GM23338 (cell line): ENCODE measurements at regions not wholly inside any gene's neighbourhood (a gene's known extent, or its start where the extent isn't known, plus 50 kb on each side); places are given as distances from the start of the nearest gene placed in this dataset.

Experiments used
- ATAC-seq: fragments of 200-7000 bp; cut with Tn5 transposase; 3 replicates; pipeline ENCODE4 v1.9.1; 2020
- DNase-seq: peaks from one replicate; pipeline ENCODE4 v3.0.0-alpha.2; 2015; ENCODE audit warnings: low spot score
- H2AFZ ChIP-seq: fragments of 200-600 bp; sonication (generic); 2 replicates; pipeline ENCODE4 v1.8.0; 2016; ENCODE audit warnings: antibody characterized with exemption, mild to moderate bottlenecking, moderate library complexity
- H3F3A ChIP-seq: fragments of 200-600 bp; sonication (generic); replicated peaks from 2 replicates; pipeline ENCODE4 v1.8.0; 2017; ENCODE audit warnings: antibody characterized with exemption, mixed run types, low read depth
- H3K27ac ChIP-seq: fragments of 200-600 bp; sonication (generic); 2 replicates; pipeline ENCODE4 v1.6.1; 2016; ENCODE audit warnings: low read depth
- H3K27me3 ChIP-seq: fragments of 200-600 bp; sonication (generic); 2 replicates; pipeline ENCODE4 v1.8.0; 2016; ENCODE audit warnings: mild to moderate bottlenecking, mixed run types, moderate library complexity; ENCODE audit not compliant: insufficient read depth
- H3K36me3 ChIP-seq: fragments of 200-600 bp; sonication (generic); 2 replicates; pipeline ENCODE4 v1.8.0; 2016; ENCODE audit warnings: mild to moderate bottlenecking; ENCODE audit not compliant: insufficient read depth
- H3K4me1 ChIP-seq: fragments of 200-600 bp; sonication (generic); 2 replicates; pipeline ENCODE4 v1.8.0; 2016; ENCODE audit warnings: mild to moderate bottlenecking, moderate library complexity; ENCODE audit not compliant: insufficient read depth
- H3K4me2 ChIP-seq: fragments of 200-600 bp; sonication (generic); 2 replicates; pipeline ENCODE4 v1.7.1; 2017; ENCODE audit warnings: mixed run types
- H3K4me3 ChIP-seq: fragments of 200-600 bp; sonication (generic); 2 replicates; pipeline ENCODE4 v1.6.1; 2016; ENCODE audit warnings: mixed run types
- H3K79me2 ChIP-seq: fragments of 200-600 bp; sonication (generic); replicated peaks from 2 replicates; pipeline ENCODE4 v1.8.0; 2017; ENCODE audit warnings: mild to moderate bottlenecking; ENCODE audit not compliant: insufficient read depth
- H3K9me2 ChIP-seq: fragments of 200-600 bp; sonication (generic); 2 replicates; pipeline ENCODE4 v1.8.0; 2017; ENCODE audit not compliant: insufficient read depth
- H4K20me1 ChIP-seq: fragments of 200-600 bp; sonication (generic); replicated peaks from 2 replicates; pipeline ENCODE4 v1.8.0; 2017; ENCODE audit warnings: mild to moderate bottlenecking; ENCODE audit not compliant: insufficient read depth
- H3K27ac Mint-ChIP-seq: 2 replicates; pipeline ENCODE4 v1.8.0; 2020; ENCODE audit warnings: inconsistent platforms, mild to moderate bottlenecking, moderate library complexity, mixed read lengths
- H3K27me3 Mint-ChIP-seq: 3 replicates; pipeline ENCODE4 v1.8.0; 2022; ENCODE audit warnings: low read depth, mild to moderate bottlenecking, moderate library complexity, mixed read lengths, inconsistent platforms; ENCODE audit not compliant: insufficient read depth, poor library complexity
- H3K36me3 Mint-ChIP-seq: 3 replicates; pipeline ENCODE4 v1.8.0; 2021; ENCODE audit warnings: low read depth, mild to moderate bottlenecking, inconsistent platforms, moderate library complexity, mixed read lengths
- H3K4me1 Mint-ChIP-seq: 3 replicates; pipeline ENCODE4 v1.8.0; 2020; ENCODE audit warnings: mild to moderate bottlenecking, inconsistent platforms, mixed read lengths
- H3K4me3 Mint-ChIP-seq: 3 replicates; pipeline ENCODE4 v1.8.0; 2021; ENCODE audit warnings: moderate library complexity, mild to moderate bottlenecking, inconsistent platforms, mixed read lengths
- H3K9me3 Mint-ChIP-seq: 3 replicates; pipeline ENCODE4 v1.8.0; 2020; ENCODE audit warnings: moderate library complexity, mild to moderate bottlenecking, inconsistent platforms, mixed read lengths
- CREB1 ChIP-seq: fragments of 250-450 bp; sonication (Bioruptor Pico); IDR thresholded peaks from 2 replicates; pipeline ENCODE4 v1.5.0; 2020; ENCODE audit warnings: low read depth, mild to moderate bottlenecking, moderate library complexity
- EZH2 ChIP-seq: fragments of 200-600 bp; sonication (generic); IDR thresholded peaks from one replicate; pipeline ENCODE4 v1.8.0; 2017; ENCODE audit warnings: antibody characterized with exemption, mild to moderate bottlenecking, low read depth; ENCODE audit not compliant: unreplicated experiment
- EZH2phosphoT487 ChIP-seq: fragments of 200-600 bp; sonication (generic); IDR thresholded peaks from one replicate; pipeline ENCODE4 v1.8.1; 2018; ENCODE audit warnings: antibody characterized with exemption; ENCODE audit not compliant: unreplicated experiment
- JUNB ChIP-seq: IDR thresholded peaks from one replicate; pipeline ENCODE4 v1.6.1; 2016; ENCODE audit warnings: antibody characterized with exemption; ENCODE audit not compliant: unreplicated experiment
- NANOG ChIP-seq: IDR thresholded peaks from 2 replicates; pipeline ENCODE4 v1.6.1; 2016; ENCODE audit warnings: antibody characterized with exemption, borderline replicate concordance
- POLR2AphosphoS5 ChIP-seq: IDR thresholded peaks from 2 replicates; pipeline ENCODE4 v1.6.1; 2016; ENCODE audit warnings: antibody characterized with exemption, low read depth
- STAT1 ChIP-seq: IDR thresholded peaks from one replicate; pipeline ENCODE4 v1.6.1; 2016; ENCODE audit warnings: antibody characterized with exemption; ENCODE audit not compliant: unreplicated experiment
- ZNF114 ChIP-seq: fragments of 250-450 bp; sonication (Bioruptor Pico); IDR thresholded peaks from 2 replicates; pipeline ENCODE4 v1.5.0; 2020; ENCODE audit warnings: mild to moderate bottlenecking, moderate library complexity
- ZNF331 ChIP-seq: fragments of 250-450 bp; sonication (Bioruptor Pico); IDR thresholded peaks from 2 replicates; pipeline ENCODE4 v1.5.0; 2020; ENCODE audit warnings: low read depth, mild to moderate bottlenecking, moderate library complexity
- TF ChIP-seq, protein P1 (sequence below): fragments of 250-450 bp; sonication (Bioruptor Pico); IDR thresholded peaks from 2 replicates; pipeline ENCODE4 v1.5.0; 2020; ENCODE audit warnings: mild to moderate bottlenecking, moderate library complexity
- TF ChIP-seq, protein P2 (sequence below): IDR thresholded peaks from 2 replicates; pipeline ENCODE4 v1.6.1; 2016; ENCODE audit warnings: antibody characterized with exemption
- TF ChIP-seq, protein P3 (sequence below): IDR thresholded peaks from one replicate; pipeline ENCODE4 v1.6.1; 2018; ENCODE audit warnings: antibody characterized with exemption; ENCODE audit not compliant: unreplicated experiment
- TF ChIP-seq, protein P4 (sequence below), 2 experiments: fragments of 200-600 bp in 1 of 2; sonication (generic) in 1 of 2; conservative IDR thresholded peaks; 2 replicates each; pipeline versions ENCODE4 v1.5.1 to v1.6.1; 2016 to 2017; ENCODE audit warnings: antibody characterized with exemption in 2 of 2, low read depth in 2 of 2, mild to moderate bottlenecking in 2 of 2, moderate library complexity in 1 of 2

DNA sequence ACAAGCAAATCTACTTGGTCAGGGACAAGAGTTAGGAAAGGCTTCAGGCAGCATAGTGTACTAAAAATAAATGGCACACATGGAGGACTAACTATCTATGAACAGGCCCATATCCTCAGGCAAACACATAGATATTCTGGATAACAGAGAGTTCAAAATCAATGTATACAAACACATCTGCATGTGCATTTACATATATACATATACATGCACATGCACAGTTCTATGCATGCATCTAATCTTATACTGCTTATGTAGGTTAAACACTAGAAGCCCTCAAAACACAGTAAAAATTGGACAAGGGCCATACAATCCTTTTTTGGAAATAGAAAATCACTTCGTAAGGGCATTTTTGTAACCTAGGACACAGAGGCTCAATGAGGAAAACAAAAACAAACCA lies 458.0 kb upstream of the CXorf51B start:
- Mint-ChIP-seq H3K9me3 (peaks cover 43% of the 10 kb centered on the region), H3K4me3 (no peak overlapping the region), H3K4me1 (no peaks in the 10 kb centered on the region), H3K27ac (no peak overlapping the region), H3K27me3 (no peaks in the 10 kb centered on the region), H3K36me3 (no peaks in the 10 kb centered on the region)
- ATAC-seq (no peak), DNase-seq (no peak)
- Histone ChIP-seq H3K9me2 (no peaks in the 10 kb centered on the region), H3K4me1 (no peaks in the 10 kb centered on the region), H4K20me1 (no peaks in the 10 kb centered on the region), H3K4me3 (no peak overlapping the region), H3K79me2 (no peaks in the 10 kb centered on the region), H3K27ac (no peak overlapping the region), H3K4me2 (no peak overlapping the region), H3F3A (no peaks in the 10 kb centered on the region), H2AFZ (no peak overlapping the region), H3K27me3 (no peaks in the 10 kb centered on the region), H3K36me3 (no peaks in the 10 kb centered on the region)
- TF ChIP-seq, protein P1, sequence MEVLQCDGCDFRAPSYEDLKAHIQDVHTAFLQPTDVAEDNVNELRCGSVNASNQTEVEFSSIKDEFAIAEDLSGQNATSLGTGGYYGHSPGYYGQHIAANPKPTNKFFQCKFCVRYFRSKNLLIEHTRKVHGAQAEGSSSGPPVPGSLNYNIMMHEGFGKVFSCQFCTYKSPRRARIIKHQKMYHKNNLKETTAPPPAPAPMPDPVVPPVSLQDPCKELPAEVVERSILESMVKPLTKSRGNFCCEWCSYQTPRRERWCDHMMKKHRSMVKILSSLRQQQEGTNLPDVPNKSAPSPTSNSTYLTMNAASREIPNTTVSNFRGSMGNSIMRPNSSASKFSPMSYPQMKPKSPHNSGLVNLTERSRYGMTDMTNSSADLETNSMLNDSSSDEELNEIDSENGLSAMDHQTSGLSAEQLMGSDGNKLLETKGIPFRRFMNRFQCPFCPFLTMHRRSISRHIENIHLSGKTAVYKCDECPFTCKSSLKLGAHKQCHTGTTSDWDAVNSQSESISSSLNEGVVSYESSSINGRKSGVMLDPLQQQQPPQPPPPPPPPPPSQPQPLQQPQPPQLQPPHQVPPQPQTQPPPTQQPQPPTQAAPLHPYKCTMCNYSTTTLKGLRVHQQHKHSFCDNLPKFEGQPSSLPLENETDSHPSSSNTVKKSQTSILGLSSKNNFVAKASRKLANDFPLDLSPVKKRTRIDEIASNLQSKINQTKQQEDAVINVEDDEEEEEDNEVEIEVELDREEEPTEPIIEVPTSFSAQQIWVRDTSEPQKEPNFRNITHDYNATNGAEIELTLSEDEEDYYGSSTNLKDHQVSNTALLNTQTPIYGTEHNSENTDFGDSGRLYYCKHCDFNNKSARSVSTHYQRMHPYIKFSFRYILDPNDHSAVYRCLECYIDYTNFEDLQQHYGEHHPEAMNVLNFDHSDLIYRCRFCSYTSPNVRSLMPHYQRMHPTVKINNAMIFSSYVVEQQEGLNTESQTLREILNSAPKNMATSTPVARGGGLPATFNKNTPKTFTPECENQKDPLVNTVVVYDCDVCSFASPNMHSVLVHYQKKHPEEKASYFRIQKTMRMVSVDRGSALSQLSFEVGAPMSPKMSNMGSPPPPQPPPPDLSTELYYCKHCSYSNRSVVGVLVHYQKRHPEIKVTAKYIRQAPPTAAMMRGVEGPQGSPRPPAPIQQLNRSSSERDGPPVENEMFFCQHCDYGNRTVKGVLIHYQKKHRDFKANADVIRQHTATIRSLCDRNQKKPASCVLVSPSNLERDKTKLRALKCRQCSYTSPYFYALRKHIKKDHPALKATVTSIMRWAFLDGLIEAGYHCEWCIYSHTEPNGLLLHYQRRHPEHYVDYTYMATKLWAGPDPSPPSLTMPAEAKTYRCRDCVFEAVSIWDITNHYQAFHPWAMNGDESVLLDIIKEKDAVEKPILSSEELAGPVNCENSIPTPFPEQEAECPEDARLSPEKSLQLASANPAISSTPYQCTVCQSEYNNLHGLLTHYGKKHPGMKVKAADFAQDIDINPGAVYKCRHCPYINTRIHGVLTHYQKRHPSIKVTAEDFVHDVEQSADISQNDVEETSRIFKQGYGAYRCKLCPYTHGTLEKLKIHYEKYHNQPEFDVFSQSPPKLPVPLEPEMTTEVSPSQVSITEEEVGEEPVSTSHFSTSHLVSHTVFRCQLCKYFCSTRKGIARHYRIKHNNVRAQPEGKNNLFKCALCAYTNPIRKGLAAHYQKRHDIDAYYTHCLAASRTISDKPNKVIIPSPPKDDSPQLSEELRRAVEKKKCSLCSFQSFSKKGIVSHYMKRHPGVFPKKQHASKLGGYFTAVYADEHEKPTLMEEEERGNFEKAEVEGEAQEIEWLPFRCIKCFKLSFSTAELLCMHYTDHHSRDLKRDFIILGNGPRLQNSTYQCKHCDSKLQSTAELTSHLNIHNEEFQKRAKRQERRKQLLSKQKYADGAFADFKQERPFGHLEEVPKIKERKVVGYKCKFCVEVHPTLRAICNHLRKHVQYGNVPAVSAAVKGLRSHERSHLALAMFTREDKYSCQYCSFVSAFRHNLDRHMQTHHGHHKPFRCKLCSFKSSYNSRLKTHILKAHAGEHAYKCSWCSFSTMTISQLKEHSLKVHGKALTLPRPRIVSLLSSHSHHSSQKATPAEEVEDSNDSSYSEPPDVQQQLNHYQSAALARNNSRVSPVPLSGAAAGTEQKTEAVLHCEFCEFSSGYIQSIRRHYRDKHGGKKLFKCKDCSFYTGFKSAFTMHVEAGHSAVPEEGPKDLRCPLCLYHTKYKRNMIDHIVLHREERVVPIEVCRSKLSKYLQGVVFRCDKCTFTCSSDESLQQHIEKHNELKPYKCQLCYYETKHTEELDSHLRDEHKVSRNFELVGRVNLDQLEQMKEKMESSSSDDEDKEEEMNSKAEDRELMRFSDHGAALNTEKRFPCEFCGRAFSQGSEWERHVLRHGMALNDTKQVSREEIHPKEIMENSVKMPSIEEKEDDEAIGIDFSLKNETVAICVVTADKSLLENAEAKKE (CRISPR knock-in tag): no peak
- TF ChIP-seq ZNF114 (CRISPR knock-in tag): no peak
- TF ChIP-seq, protein P2, sequence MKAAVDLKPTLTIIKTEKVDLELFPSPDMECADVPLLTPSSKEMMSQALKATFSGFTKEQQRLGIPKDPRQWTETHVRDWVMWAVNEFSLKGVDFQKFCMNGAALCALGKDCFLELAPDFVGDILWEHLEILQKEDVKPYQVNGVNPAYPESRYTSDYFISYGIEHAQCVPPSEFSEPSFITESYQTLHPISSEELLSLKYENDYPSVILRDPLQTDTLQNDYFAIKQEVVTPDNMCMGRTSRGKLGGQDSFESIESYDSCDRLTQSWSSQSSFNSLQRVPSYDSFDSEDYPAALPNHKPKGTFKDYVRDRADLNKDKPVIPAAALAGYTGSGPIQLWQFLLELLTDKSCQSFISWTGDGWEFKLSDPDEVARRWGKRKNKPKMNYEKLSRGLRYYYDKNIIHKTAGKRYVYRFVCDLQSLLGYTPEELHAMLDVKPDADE: no peak
- TF ChIP-seq, protein P3, sequence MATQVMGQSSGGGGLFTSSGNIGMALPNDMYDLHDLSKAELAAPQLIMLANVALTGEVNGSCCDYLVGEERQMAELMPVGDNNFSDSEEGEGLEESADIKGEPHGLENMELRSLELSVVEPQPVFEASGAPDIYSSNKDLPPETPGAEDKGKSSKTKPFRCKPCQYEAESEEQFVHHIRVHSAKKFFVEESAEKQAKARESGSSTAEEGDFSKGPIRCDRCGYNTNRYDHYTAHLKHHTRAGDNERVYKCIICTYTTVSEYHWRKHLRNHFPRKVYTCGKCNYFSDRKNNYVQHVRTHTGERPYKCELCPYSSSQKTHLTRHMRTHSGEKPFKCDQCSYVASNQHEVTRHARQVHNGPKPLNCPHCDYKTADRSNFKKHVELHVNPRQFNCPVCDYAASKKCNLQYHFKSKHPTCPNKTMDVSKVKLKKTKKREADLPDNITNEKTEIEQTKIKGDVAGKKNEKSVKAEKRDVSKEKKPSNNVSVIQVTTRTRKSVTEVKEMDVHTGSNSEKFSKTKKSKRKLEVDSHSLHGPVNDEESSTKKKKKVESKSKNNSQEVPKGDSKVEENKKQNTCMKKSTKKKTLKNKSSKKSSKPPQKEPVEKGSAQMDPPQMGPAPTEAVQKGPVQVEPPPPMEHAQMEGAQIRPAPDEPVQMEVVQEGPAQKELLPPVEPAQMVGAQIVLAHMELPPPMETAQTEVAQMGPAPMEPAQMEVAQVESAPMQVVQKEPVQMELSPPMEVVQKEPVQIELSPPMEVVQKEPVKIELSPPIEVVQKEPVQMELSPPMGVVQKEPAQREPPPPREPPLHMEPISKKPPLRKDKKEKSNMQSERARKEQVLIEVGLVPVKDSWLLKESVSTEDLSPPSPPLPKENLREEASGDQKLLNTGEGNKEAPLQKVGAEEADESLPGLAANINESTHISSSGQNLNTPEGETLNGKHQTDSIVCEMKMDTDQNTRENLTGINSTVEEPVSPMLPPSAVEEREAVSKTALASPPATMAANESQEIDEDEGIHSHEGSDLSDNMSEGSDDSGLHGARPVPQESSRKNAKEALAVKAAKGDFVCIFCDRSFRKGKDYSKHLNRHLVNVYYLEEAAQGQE: no peak
- TF ChIP-seq ZNF331 (CRISPR knock-in tag): no peak
- TF ChIP-seq EZH2: no peak
- no peak for TF ChIP-seq CREB1 (CRISPR knock-in tag)
- no peak for TF ChIP-seq NANOG
- TF ChIP-seq EZH2phosphoT487: no peak
- no peak for TF ChIP-seq JUNB
- TF ChIP-seq POLR2AphosphoS5: no peak
- TF ChIP-seq, protein P4, sequence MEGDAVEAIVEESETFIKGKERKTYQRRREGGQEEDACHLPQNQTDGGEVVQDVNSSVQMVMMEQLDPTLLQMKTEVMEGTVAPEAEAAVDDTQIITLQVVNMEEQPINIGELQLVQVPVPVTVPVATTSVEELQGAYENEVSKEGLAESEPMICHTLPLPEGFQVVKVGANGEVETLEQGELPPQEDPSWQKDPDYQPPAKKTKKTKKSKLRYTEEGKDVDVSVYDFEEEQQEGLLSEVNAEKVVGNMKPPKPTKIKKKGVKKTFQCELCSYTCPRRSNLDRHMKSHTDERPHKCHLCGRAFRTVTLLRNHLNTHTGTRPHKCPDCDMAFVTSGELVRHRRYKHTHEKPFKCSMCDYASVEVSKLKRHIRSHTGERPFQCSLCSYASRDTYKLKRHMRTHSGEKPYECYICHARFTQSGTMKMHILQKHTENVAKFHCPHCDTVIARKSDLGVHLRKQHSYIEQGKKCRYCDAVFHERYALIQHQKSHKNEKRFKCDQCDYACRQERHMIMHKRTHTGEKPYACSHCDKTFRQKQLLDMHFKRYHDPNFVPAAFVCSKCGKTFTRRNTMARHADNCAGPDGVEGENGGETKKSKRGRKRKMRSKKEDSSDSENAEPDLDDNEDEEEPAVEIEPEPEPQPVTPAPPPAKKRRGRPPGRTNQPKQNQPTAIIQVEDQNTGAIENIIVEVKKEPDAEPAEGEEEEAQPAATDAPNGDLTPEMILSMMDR (conservative IDR thresholded peaks at IDR 0.05; ENCODE audit: low read depth in 2 of 2): no peak
- TF ChIP-seq STAT1: no peak
